ENCODE measurements at regions not wholly inside any gene's neighbourhood (a gene's known extent, or its start where the extent isn't known, plus 50 kb on each side); places are given as distances from the start of the nearest gene placed in this dataset.

GRCh38 chr13:30107121-30107520, 200.2 kb downstream of the KATNAL1 start:
- Mint-ChIP-seq H3K9me3 (no peaks in the 10 kb centered on the region), H3K4me3 (no peak overlapping the region), H3K4me1 (no peaks in the 10 kb centered on the region), H3K27ac (no peak overlapping the region), H3K36me3 (ENCODE audit: low read depth) (no peaks in the 10 kb centered on the region), H3K27me3 (peaks cover 4% of the 10 kb centered on the region)
- no peak for ATAC-seq (replicated peaks)

- no peaks in the 10 kb centered on the region for H3K36me3 Mint-ChIP-seq (ENCODE audit: low read depth)
- no peak for ATAC-seq (replicated peaks)
- no peaks in the 10 kb centered on the region for H3K4me1 Mint-ChIP-seq
- no peak overlapping the region for H3K4me3 Mint-ChIP-seq
- peaks cover 4% of the 10 kb centered on the region for H3K27me3 Mint-ChIP-seq
- H3K9me3 Mint-ChIP-seq = no peaks in the 10 kb centered on the region
- no peak overlapping the region for H3K27ac Mint-ChIP-seq
These were observed 202.0 kb downstream of the KATNAL1 start for GRCh38 chr13:30105381-30105780.

GRCh38 chr13:30103161-30103840, 204.1 kb downstream of the KATNAL1 start:
- H3K27ac Mint-ChIP-seq = no peak overlapping the region
- no peak for ATAC-seq (replicated peaks)

GRCh38 chr13:30100226-30100625, 207.1 kb downstream of the KATNAL1 start:
- Mint-ChIP-seq H3K36me3 (ENCODE audit: low read depth) (no peaks in the 10 kb centered on the region), H3K4me1 (no peaks in the 10 kb centered on the region), H3K9me3 (no peaks in the 10 kb centered on the region), H3K27ac (no peak overlapping the region), H3K27me3 (peaks cover 9% of the 10 kb centered on the region), H3K4me3 (no peak overlapping the region)
- ATAC-seq (replicated peaks) = no peak

More at GRCh38 chr13:30103161-30103840, 204.1 kb downstream of the KATNAL1 start:
- Mint-ChIP-seq H3K27me3 (peaks cover 9% of the 10 kb centered on the region), H3K9me3 (no peaks in the 10 kb centered on the region), H3K4me3 (no peak overlapping the region), H3K4me1 (no peaks in the 10 kb centered on the region), H3K36me3 (ENCODE audit: low read depth) (no peaks in the 10 kb centered on the region)

GRCh38 chr13:30097701-30098100, 209.7 kb downstream of the KATNAL1 start:
- ATAC-seq (replicated peaks) = no peak
- no peaks in the 10 kb centered on the region for H3K9me3 Mint-ChIP-seq
- no peaks in the 10 kb centered on the region for H3K4me1 Mint-ChIP-seq
- H3K27ac Mint-ChIP-seq = no peak overlapping the region
- H3K27me3 Mint-ChIP-seq = peaks cover 6% of the 10 kb centered on the region
- H3K4me3 Mint-ChIP-seq = no peak overlapping the region
- H3K36me3 Mint-ChIP-seq (ENCODE audit: low read depth) = no peaks in the 10 kb centered on the region

- H3K27ac Mint-ChIP-seq = peak overlapping the region; percentile 12
- ATAC-seq (replicated peaks) = peak; percentile 64
- H3K4me3 Mint-ChIP-seq = no peak overlapping the region
- H3K27me3 Mint-ChIP-seq = peaks cover 6% of the 10 kb centered on the region
- no peaks in the 10 kb centered on the region for H3K36me3 Mint-ChIP-seq (ENCODE audit: low read depth)
- H3K4me1 Mint-ChIP-seq = no peaks in the 10 kb centered on the region
- no peaks in the 10 kb centered on the region for H3K9me3 Mint-ChIP-seq
These were observed 210.3 kb downstream of the KATNAL1 start for GRCh38 chr13:30097089-30097488.

- no peak overlapping the region for H3K4me3 Mint-ChIP-seq
- no peak overlapping the region for H3K27ac Mint-ChIP-seq
- ATAC-seq (replicated peaks) = no peak
- H3K36me3 Mint-ChIP-seq (ENCODE audit: low read depth) = no peaks in the 10 kb centered on the region
- no peaks in the 10 kb centered on the region for H3K9me3 Mint-ChIP-seq
- H3K4me1 Mint-ChIP-seq = no peaks in the 10 kb centered on the region
- peaks cover 6% of the 10 kb centered on the region for H3K27me3 Mint-ChIP-seq
These were observed 213.3 kb downstream of the KATNAL1 start for GRCh38 chr13:30094015-30094414.

- Mint-ChIP-seq H3K27ac (no peak overlapping the region), H3K4me1 (no peaks in the 10 kb centered on the region), H3K4me3 (no peak overlapping the region), H3K27me3 (no peaks in the 10 kb centered on the region), H3K36me3 (ENCODE audit: low read depth) (no peaks in the 10 kb centered on the region), H3K9me3 (no peaks in the 10 kb centered on the region)
- ATAC-seq (replicated peaks) = no peak
These were observed 214.1 kb downstream of the KATNAL1 start for GRCh38 chr13:30093236-30093635.

GRCh38 chr13:30091691-30092090, 215.7 kb downstream of the KATNAL1 start:
- H3K9me3 Mint-ChIP-seq = no peaks in the 10 kb centered on the region

GRCh38 chr13:30091035-30091434, 216.3 kb downstream of the KATNAL1 start:
- Mint-ChIP-seq H3K4me1 (no peaks in the 10 kb centered on the region), H3K36me3 (ENCODE audit: low read depth) (no peaks in the 10 kb centered on the region), H3K4me3 (no peak overlapping the region), H3K9me3 (no peaks in the 10 kb centered on the region), H3K27me3 (no peaks in the 10 kb centered on the region), H3K27ac (no peak overlapping the region)
- ATAC-seq (replicated peaks) = no peak

More at GRCh38 chr13:30091691-30092090, 215.7 kb downstream of the KATNAL1 start:
- no peak for ATAC-seq (replicated peaks)
- Mint-ChIP-seq H3K27ac (no peak overlapping the region), H3K4me1 (no peaks in the 10 kb centered on the region), H3K36me3 (ENCODE audit: low read depth) (no peaks in the 10 kb centered on the region), H3K27me3 (no peaks in the 10 kb centered on the region), H3K4me3 (no peak overlapping the region)

GRCh38 chr13:30088312-30088855, 219.0 kb downstream of the KATNAL1 start:
- H3K36me3 Mint-ChIP-seq (ENCODE audit: low read depth) = no peaks in the 10 kb centered on the region
- H3K9me3 Mint-ChIP-seq = no peaks in the 10 kb centered on the region
- no peak overlapping the region for H3K4me3 Mint-ChIP-seq
- no peak overlapping the region for H3K27ac Mint-ChIP-seq
- H3K27me3 Mint-ChIP-seq = peaks cover 3% of the 10 kb centered on the region
- ATAC-seq (replicated peaks) = no peak
- H3K4me1 Mint-ChIP-seq = no peaks in the 10 kb centered on the region

- Mint-ChIP-seq H3K27ac (no peak overlapping the region), H3K4me1 (no peaks in the 10 kb centered on the region), H3K9me3 (no peaks in the 10 kb centered on the region), H3K36me3 (ENCODE audit: low read depth) (no peaks in the 10 kb centered on the region), H3K27me3 (peaks cover 3% of the 10 kb centered on the region), H3K4me3 (no peak overlapping the region)
- no peak for ATAC-seq (replicated peaks)
These were observed 222.3 kb downstream of the KATNAL1 start for GRCh38 chr13:30085087-30085486.

- H3K27ac Mint-ChIP-seq = no peak overlapping the region
- ATAC-seq (replicated peaks) = no peak
- H3K27me3 Mint-ChIP-seq = peaks cover 3% of the 10 kb centered on the region
- no peaks in the 10 kb centered on the region for H3K9me3 Mint-ChIP-seq
- H3K36me3 Mint-ChIP-seq (ENCODE audit: low read depth) = no peaks in the 10 kb centered on the region
- no peaks in the 10 kb centered on the region for H3K4me1 Mint-ChIP-seq
- H3K4me3 Mint-ChIP-seq = no peak overlapping the region
These were observed 225.0 kb downstream of the KATNAL1 start for GRCh38 chr13:30082391-30082790.

GRCh38 chr13:30081331-30081730, 226.0 kb downstream of the KATNAL1 start:
- no peaks in the 10 kb centered on the region for H3K4me1 Mint-ChIP-seq
- H3K36me3 Mint-ChIP-seq (ENCODE audit: low read depth) = no peaks in the 10 kb centered on the region
- H3K27ac Mint-ChIP-seq = no peak overlapping the region
- ATAC-seq (replicated peaks) = no peak
- no peak overlapping the region for H3K4me3 Mint-ChIP-seq
- H3K9me3 Mint-ChIP-seq = no peaks in the 10 kb centered on the region
- peaks cover 3% of the 10 kb centered on the region for H3K27me3 Mint-ChIP-seq

GRCh38 chr13:30079501-30079900, 227.8 kb downstream of the KATNAL1 start:
- no peak for ATAC-seq (replicated peaks)
- Mint-ChIP-seq H3K4me1 (no peaks in the 10 kb centered on the region), H3K4me3 (no peak overlapping the region), H3K27me3 (peaks cover 3% of the 10 kb centered on the region), H3K36me3 (ENCODE audit: low read depth) (no peaks in the 10 kb centered on the region), H3K9me3 (no peaks in the 10 kb centered on the region), H3K27ac (no peak overlapping the region)

Measured in activated T-helper 17 cell treated with anti-CD3 and anti-CD28 coated beads, Interleukin-2, amount 50 U/mL, for 72 hours (primary cell).